ENCODE measurements at regions not wholly inside any gene's neighbourhood (a gene's known extent, or its start where the extent isn't known, plus 50 kb on each side); places are given as distances from the start of the nearest gene placed in this dataset.

DNA sequence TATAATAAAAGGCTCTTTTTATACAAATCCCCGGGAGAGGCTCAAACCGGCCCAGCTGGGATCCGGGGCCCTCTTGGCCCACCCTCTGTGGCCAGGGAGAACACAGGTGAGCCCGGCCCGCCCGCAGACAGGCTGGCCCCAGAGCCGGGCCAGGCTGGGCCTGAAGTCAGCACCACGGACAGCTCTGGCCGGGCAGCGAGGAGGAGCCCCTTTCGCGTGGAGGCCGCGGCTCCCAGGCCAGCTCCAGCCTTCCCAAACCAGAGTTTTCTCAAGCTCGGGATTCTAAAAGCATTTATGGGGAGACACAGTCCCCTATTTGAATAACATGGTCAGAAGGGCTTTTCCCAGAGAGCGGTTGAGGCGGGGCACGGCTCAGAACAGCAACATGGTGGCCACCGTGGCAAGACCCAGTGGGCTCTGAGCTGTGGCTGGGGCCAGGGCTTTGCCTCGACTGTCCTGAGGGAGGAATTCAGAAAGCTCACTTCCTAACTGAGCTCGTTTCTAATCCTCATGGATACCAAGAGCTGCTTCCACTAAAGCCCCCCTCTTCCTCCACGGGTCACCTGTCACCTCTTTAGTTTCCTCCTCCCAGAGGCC lies 115.4 kb downstream of the BRD1 start:
- H3K4me1 ChIP-seq (ENCODE audit: insufficient read depth), result no peaks in the 10 kb centered on the region
- WGBS, 3 donors, result 20 to 24% (median 20%) methylated on average over 22 of the region's 22 CpGs
- no peak for TF ChIP-seq POLR2A (IDR thresholded peaks at IDR 0.05)
- TF ChIP-seq EP300 (IDR thresholded peaks at IDR 0.05), result no peak
- TF ChIP-seq CTCF (IDR thresholded peaks at IDR 0.05), result no peak
- no peaks in the 10 kb centered on the region for H3K36me3 ChIP-seq
- intact Hi-C loops (cut with DNase I), result loop anchor here in 1 of 4 donors (10.0 kb wide), 1 partner anchor 57 kb away; no protein-coding TSS in a partner anchor
- DNase-seq, result no peak
- no peak overlapping the region for H3K27ac ChIP-seq
- no peaks in the 10 kb centered on the region for H3K9me3 ChIP-seq
- no peak overlapping the region for H3K4me3 ChIP-seq
- no peaks in the 10 kb centered on the region for H3K27me3 ChIP-seq

- no peaks in the 10 kb centered on the region for H3K27me3 ChIP-seq
- 82 to 92% (median 89%) methylated on average over 9 of the region's 9 CpGs for WGBS, 3 donors
- no peaks in the 10 kb centered on the region for H3K4me1 ChIP-seq (ENCODE audit: insufficient read depth)
- no peak for DNase-seq
- H3K9me3 ChIP-seq, result no peaks in the 10 kb centered on the region
- H3K27ac ChIP-seq, result no peak overlapping the region
- intact Hi-C loops (cut with DNase I), result loop anchor here in 1 of 4 donors (10.0 kb wide), 1 partner anchor 56 kb away; no protein-coding TSS in a partner anchor
- no peaks in the 10 kb centered on the region for H3K36me3 ChIP-seq
- H3K4me3 ChIP-seq, result no peak overlapping the region
- TF ChIP-seq CTCF (IDR thresholded peaks at IDR 0.05), result no peak
- TF ChIP-seq POLR2A (IDR thresholded peaks at IDR 0.05), result no peak
- no peak for TF ChIP-seq EP300 (IDR thresholded peaks at IDR 0.05)
Measured at GRCh38 chr22:49710746-49711145, 116.9 kb downstream of the BRD1 start.

- 59 to 65% (median 64%) methylated on average over 4 of the region's 4 CpGs for WGBS, 3 donors
Measured at GRCh38 chr22:49709464-49709863, 118.2 kb downstream of the BRD1 start.

GRCh38 chr22:49705972-49706352 lies 121.7 kb downstream of the BRD1 start:
- no peak for DNase-seq
- H3K4me3 ChIP-seq, result no peak overlapping the region
- H3K36me3 ChIP-seq, result no peaks in the 10 kb centered on the region
- no peaks in the 10 kb centered on the region for H3K27me3 ChIP-seq
- 82 to 86% (median 83%) methylated on average over 13 of the region's 13 CpGs for WGBS, 3 donors
- no peak overlapping the region for H3K27ac ChIP-seq
- H3K9me3 ChIP-seq, result no peaks in the 10 kb centered on the region
- intact Hi-C loops (cut with DNase I), result no loop called here
- TF ChIP-seq POLR2A (IDR thresholded peaks at IDR 0.05) (no peak), EP300 (IDR thresholded peaks at IDR 0.05) (no peak), CTCF (IDR thresholded peaks at IDR 0.05) (no peak)
- H3K4me1 ChIP-seq (ENCODE audit: insufficient read depth), result no peaks in the 10 kb centered on the region

More at GRCh38 chr22:49709464-49709863, 118.2 kb downstream of the BRD1 start:
- Histone ChIP-seq H3K9me3 (no peaks in the 10 kb centered on the region), H3K27ac (no peak overlapping the region), H3K4me3 (no peak overlapping the region), H3K4me1 (ENCODE audit: insufficient read depth) (no peaks in the 10 kb centered on the region), H3K27me3 (no peaks in the 10 kb centered on the region), H3K36me3 (no peaks in the 10 kb centered on the region)
- no peak for DNase-seq
- TF ChIP-seq POLR2A (IDR thresholded peaks at IDR 0.05) (no peak), EP300 (IDR thresholded peaks at IDR 0.05) (no peak), CTCF (IDR thresholded peaks at IDR 0.05) (no peak)
- intact Hi-C loops (cut with DNase I), result no loop called here
